H1 (cell line): ENCODE measurements at regions not wholly inside any gene's neighbourhood (a gene's known extent, or its start where the extent isn't known, plus 50 kb on each side); places are given as distances from the start of the nearest gene placed in this dataset.

Experiments used
- CTCF ChIA-PET: fragments of 300-600 bp; sonication (Branson Sonifier 250); formaldehyde crosslinking; loops from one replicate; lab custom pipeline; 2021; ENCODE audit not compliant: partially characterized antibody; lab: Charles Lee
- POLR2A ChIA-PET: fragments of 300-600 bp; sonication (Branson Sonifier 250); formaldehyde crosslinking; loops from one replicate; lab custom pipeline; 2021; ENCODE audit warnings: inconsistent platforms; ENCODE audit not compliant: partially characterized antibody; lab: Charles Lee
- DNase-seq, 2 experiments: peaks; one replicate each; pipeline versions ENCODE4 v3.0.0 to v3.0.0-alpha.2; 2010 to 2022; ENCODE audit warnings: low spot score in 2 of 2, low read depth in 1 of 2, mixed read lengths in 1 of 2
- FAIRE-seq: peaks from 2 replicates; lab custom pipeline; 2011; peaks lifted over from hg19 to GRCh38; lab: Jason Lieb, UNC
- H2AFZ ChIP-seq: 2 replicates; pipeline ENCODE4 v1.8.1; 2012; ENCODE audit warnings: low read length, inconsistent platforms
- H2AK5ac ChIP-seq: 2 replicates; pipeline ENCODE4 v1.6.1; 2013; ENCODE audit warnings: low read depth, low read length
- H2BK120ac ChIP-seq: replicated peaks from 2 replicates; pipeline ENCODE3; 2013; ENCODE audit warnings: low read depth, low read length, inconsistent platforms
- H2BK12ac ChIP-seq: 2 replicates; pipeline ENCODE4 v1.6.1; 2013; ENCODE audit warnings: low read depth, low read length
- H2BK15ac ChIP-seq: 2 replicates; pipeline ENCODE4 v1.6.1; 2013; ENCODE audit warnings: low read length
- H2BK20ac ChIP-seq: 2 replicates; pipeline ENCODE4 v1.6.1; 2013; ENCODE audit warnings: low read length
- H2BK5ac ChIP-seq: 2 replicates; pipeline ENCODE4 v1.6.1; 2013; ENCODE audit warnings: low read depth, low read length
- H3K14ac ChIP-seq: 2 replicates; pipeline ENCODE4 v1.6.1; 2013; ENCODE audit warnings: inconsistent platforms; ENCODE audit not compliant: insufficient read length
- H3K18ac ChIP-seq: 2 replicates; pipeline ENCODE4 v1.6.1; 2013; ENCODE audit warnings: low read length; ENCODE audit errors: extremely low read depth
- H3K23ac ChIP-seq: 2 replicates; pipeline ENCODE4 v1.6.1; 2013; ENCODE audit warnings: inconsistent platforms; ENCODE audit not compliant: insufficient read length
- H3K23me2 ChIP-seq: 2 replicates; pipeline ENCODE4 v1.6.1; 2013; ENCODE audit warnings: low read depth, low read length
- H3K27ac ChIP-seq: 2 replicates; pipeline ENCODE4 v1.6.1; 2011; ENCODE audit warnings: low read depth, low read length, inconsistent platforms
- H3K27me3 ChIP-seq, 4 experiments: replicated peaks in 1 of 4; 1 replicate in 1 of 4; 2 replicates in 3 of 4; pipeline versions ENCODE4 v1.6.1 to v1.8.1; 2011 to 2013; ENCODE audit warnings: low read length in 3 of 4, mild to moderate bottlenecking in 3 of 4, inconsistent platforms in 2 of 4, mixed read lengths in 2 of 4, moderate library complexity in 1 of 4; ENCODE audit not compliant: control insufficient read depth in 3 of 4, insufficient read depth in 3 of 4; ENCODE audit errors: extremely low read depth in 1 of 4
- H3K36me3 ChIP-seq, 4 experiments: 2 replicates each; pipeline versions ENCODE4 v1.6.1 to v1.8.1; 2011 to 2013; ENCODE audit warnings: mild to moderate bottlenecking in 4 of 4, low read length in 3 of 4, moderate library complexity in 2 of 4, control low read depth in 1 of 4, inconsistent platforms in 1 of 4; ENCODE audit not compliant: insufficient read depth in 4 of 4, control insufficient read depth in 2 of 4
- H3K4ac ChIP-seq: replicated peaks from 2 replicates; pipeline ENCODE3; 2013; ENCODE audit warnings: low read length, low read depth, mixed read lengths, inconsistent platforms; ENCODE audit not compliant: insufficient read length
- H3K4me1 ChIP-seq, 4 experiments: replicated peaks in 1 of 4; 1 replicate in 1 of 4; 2 replicates in 3 of 4; pipeline versions ENCODE4 v1.6.1 to v1.8.1; 2011 to 2013; ENCODE audit warnings: low read length in 3 of 4, inconsistent platforms in 2 of 4, mixed read lengths in 1 of 4; ENCODE audit not compliant: insufficient read depth in 4 of 4, control insufficient read depth in 3 of 4
- H3K4me2 ChIP-seq, 2 experiments: 2 replicates each; pipeline versions ENCODE4 v1.6.1 to v1.8.1; 2011 to 2013; ENCODE audit warnings: low read depth in 2 of 2, low read length in 2 of 2, control low read depth in 1 of 2, inconsistent platforms in 1 of 2, mild to moderate bottlenecking in 1 of 2; ENCODE audit not compliant: insufficient read depth in 1 of 2
- H3K4me3 ChIP-seq, 4 experiments: fragments of 200-600, 300-600 bp in 1 of 4; sonication (generic), shearing (Covaris generic), sonication (Bioruptor Twin) in 1 of 4; 2 replicates each; pipeline versions ENCODE4 v1.5.1 to v1.8.1; 2011 to 2016; ENCODE audit warnings: low read length in 4 of 4, low read depth in 3 of 4, control low read depth in 2 of 4, inconsistent platforms in 2 of 4, mild to moderate bottlenecking in 2 of 4, mixed read lengths in 1 of 4, moderate library complexity in 1 of 4; ENCODE audit not compliant: insufficient read depth in 2 of 4; ENCODE audit errors: extremely low read depth in 1 of 4
- H3K56ac ChIP-seq: replicated peaks from 2 replicates; pipeline ENCODE3; 2013; ENCODE audit warnings: low read depth, mild to moderate bottlenecking, mixed read lengths, low read length, inconsistent platforms; ENCODE audit not compliant: insufficient read length
- H3K79me1 ChIP-seq: 2 replicates; pipeline ENCODE4 v1.6.1; 2013; ENCODE audit warnings: low read depth, low read length, control low read depth
- H3K79me2 ChIP-seq, 2 experiments: 2 replicates each; pipeline versions ENCODE4 v1.6.1 to v1.8.1; 2012 to 2013; ENCODE audit warnings: low read length in 2 of 2, mild to moderate bottlenecking in 2 of 2, inconsistent platforms in 1 of 2; ENCODE audit not compliant: insufficient read depth in 2 of 2, control insufficient read depth in 1 of 2
- H3K9ac ChIP-seq, 4 experiments: replicated peaks in 1 of 4; 1 replicate in 1 of 4; 2 replicates in 3 of 4; pipeline versions ENCODE4 v1.6.1 to v1.8.1; 2011 to 2013; ENCODE audit warnings: low read depth in 3 of 4, low read length in 3 of 4, control low read depth in 2 of 4, mild to moderate bottlenecking in 2 of 4, moderate library complexity in 2 of 4, inconsistent platforms in 1 of 4; ENCODE audit errors: extremely low read depth in 1 of 4
- H3K9me3 ChIP-seq, 2 experiments: 2 replicates each; pipeline versions ENCODE4 v1.6.1 to v1.8.1; 2012 to 2013; ENCODE audit warnings: mild to moderate bottlenecking in 2 of 2, moderate library complexity in 2 of 2, control low read depth in 1 of 2, inconsistent platforms in 1 of 2, low read depth in 1 of 2, low read length in 1 of 2, mixed read lengths in 1 of 2; ENCODE audit not compliant: insufficient read depth in 2 of 2
- H4K20me1 ChIP-seq, 2 experiments: replicated peaks in 1 of 2; 2 replicates each; pipeline versions ENCODE3 to v1.8.1; 2011 to 2013; ENCODE audit warnings: inconsistent platforms in 2 of 2, low read length in 2 of 2, mild to moderate bottlenecking in 1 of 2; ENCODE audit not compliant: insufficient read depth in 2 of 2, control insufficient read depth in 1 of 2
- H4K5ac ChIP-seq: 2 replicates; pipeline ENCODE4 v1.6.1; 2013; ENCODE audit warnings: low read length, low read depth, mixed read lengths, inconsistent platforms; ENCODE audit not compliant: insufficient read length
- H4K8ac ChIP-seq: 2 replicates; pipeline ENCODE4 v1.8.0; 2013; ENCODE audit warnings: mild to moderate bottlenecking, moderate library complexity, low read length, inconsistent platforms; ENCODE audit not compliant: insufficient read depth; ENCODE audit errors: extremely low read depth
- H4K91ac ChIP-seq: replicated peaks from 2 replicates; pipeline ENCODE3; 2013; ENCODE audit warnings: low read length, mixed read lengths, inconsistent platforms; ENCODE audit not compliant: insufficient read length
- ATF3 ChIP-seq: IDR thresholded peaks from 2 replicates; pipeline ENCODE4 v1.6.1; 2011; ENCODE audit warnings: low read depth, mild to moderate bottlenecking, low read length; ENCODE audit not compliant: insufficient read depth
- BACH1 ChIP-seq: IDR thresholded peaks from 2 replicates; pipeline ENCODE4 v1.6.1; 2012; ENCODE audit warnings: low read length, improper control_type of control experiment
- E2F6 ChIP-seq: IDR thresholded peaks from 2 replicates; pipeline ENCODE4 v1.6.1; 2012; ENCODE audit warnings: inconsistent platforms
- EP300 ChIP-seq, 2 experiments: IDR thresholded peaks; 1 replicate in 1 of 2; 2 replicates in 1 of 2; pipeline ENCODE4 v1.6.1; 2011 to 2012; ENCODE audit warnings: low read depth in 2 of 2, low read length in 2 of 2, mild to moderate bottlenecking in 2 of 2, borderline replicate concordance in 1 of 2, inconsistent platforms in 1 of 2, moderate library complexity in 1 of 2
- GABPA ChIP-seq: IDR thresholded peaks from 2 replicates; pipeline ENCODE4 v1.6.1; 2011; ENCODE audit warnings: mild to moderate bottlenecking, low read length, moderate library complexity, borderline replicate concordance; ENCODE audit not compliant: insufficient read depth
- GTF2F1 ChIP-seq: IDR thresholded peaks from 2 replicates; pipeline ENCODE4 v1.6.1; 2012; ENCODE audit warnings: low read depth, low read length, improper control_type of control experiment, borderline replicate concordance
- JUN ChIP-seq: IDR thresholded peaks from 2 replicates; pipeline ENCODE4 v1.6.1; 2011; ENCODE audit warnings: low read depth, mild to moderate bottlenecking, improper control_type of control experiment, low read length
- NANOG ChIP-seq: IDR thresholded peaks from 2 replicates; pipeline ENCODE4 v1.6.1; 2011; ENCODE audit warnings: low read length, low read depth, mild to moderate bottlenecking, inconsistent platforms; ENCODE audit not compliant: insufficient read depth, poor library complexity, severe bottlenecking
- SP2 ChIP-seq: IDR thresholded peaks from 2 replicates; pipeline ENCODE4 v1.6.1; 2012; ENCODE audit warnings: mild to moderate bottlenecking, low read length, inconsistent platforms
- WGBS, 2 experiments: shearing (Covaris generic) in 1 of 2; methylation state at CpG; one replicate each; pipeline versions ENCODE4 v1.1.6 to v1.1.7; 2013 to 2015; ENCODE audit warnings: low lambda C conversion rate in 2 of 2, mixed read lengths in 2 of 2, inconsistent platforms in 1 of 2, low coverage in 1 of 2, missing lambda C conversion rate in 1 of 2; ENCODE audit not compliant: insufficient replicate concordance in 2 of 2, insufficient coverage in 1 of 2, insufficient read length in 1 of 2; ENCODE audit errors: extremely low coverage in 1 of 2, missing lambda C conversion rate in 1 of 2; 5-methylcytosine and 5-hydroxymethylcytosine counted together

- CTCF ChIA-PET: no interaction called here
- Histone ChIP-seq H3K4me1 (no peaks in the 10 kb centered on the region), H2BK5ac (no peak overlapping the region), H2AK5ac (no peak overlapping the region), H2BK15ac (no peak overlapping the region), H3K27ac (no peak overlapping the region), H2BK12ac (no peak overlapping the region), H4K8ac (no peak overlapping the region), H3K79me1 (no peaks in the 10 kb centered on the region), H2AFZ (no peak overlapping the region), H3K4me3 (no peak overlapping the region), H3K56ac (no peak overlapping the region), H3K4ac (no peak overlapping the region), H2BK20ac (no peak overlapping the region)
- FAIRE-seq: no peak
- no peak for TF ChIP-seq E2F6
- no peak for TF ChIP-seq GABPA
- TF ChIP-seq EP300 (IDR thresholded peaks at IDR 0.05; ENCODE audit: borderline replicate concordance in 1 of 2, low read depth in 2 of 2, low read length in 2 of 2): no peak
- no peak for TF ChIP-seq ATF3
- no peak for TF ChIP-seq SP2
- no peak for TF ChIP-seq BACH1
- TF ChIP-seq JUN: no peak
- TF ChIP-seq GTF2F1: no peak
- no peak for TF ChIP-seq NANOG
- TF ChIP-seq, all 59 proteins: peak for 0
- Histone ChIP-seq H3K27me3 (no peaks in the 10 kb centered on the region), H3K23ac (no peak overlapping the region), H3K36me3 (no peaks in the 10 kb centered on the region; a peak in 1 of 8 replicates), H4K20me1 (no peaks in the 10 kb centered on the region), H3K4me2 (no peak overlapping the region), H3K18ac (no peak overlapping the region), H3K79me2 (no peaks in the 10 kb centered on the region), H3K9ac (no peak overlapping the region), H2BK120ac (no peak overlapping the region), H4K91ac (no peak overlapping the region), H4K5ac (no peak overlapping the region), H3K23me2 (no peaks in the 10 kb centered on the region), H3K14ac (no peak overlapping the region), H3K9me3 (peaks cover 4 to 9% of the 10 kb centered on the region in 2 experiments; a peak in 3 of 4 replicates)
- DNase-seq: no peak
- POLR2A ChIA-PET: no interaction called here
- WGBS, 2 experiments: 86% methylated on average over 1 of the region's 1 CpG; no CpG with 5 or more reads in 1 of the 2 experiments
These were observed 1623.3 kb upstream of the B3GALT2 start for GRCh38 chr1:194809665-194810064.
